ENCODE measurements at regions not wholly inside any gene's neighbourhood (a gene's known extent, or its start where the extent isn't known, plus 50 kb on each side); places are given as distances from the start of the nearest gene placed in this dataset.
"Not testable (repeated sequence)": the region's sequence is repeated elsewhere in the genome, so short reads cannot be mapped to it uniquely, and the experiment has no call there.

- ATAC-seq = no peak
- H3K36me3 Mint-ChIP-seq = no peaks in the 10 kb centered on the region
- no peak for DNase-seq (ENCODE audit: low spot score)
- H3K4me1 Mint-ChIP-seq (ENCODE audit: low read depth in 2 of 2) = no peaks in the 10 kb centered on the region
- H3K27me3 Mint-ChIP-seq = peaks cover 24 to 38% of the 10 kb centered on the region in 2 donors
- no peak overlapping the region for H3K4me3 Mint-ChIP-seq
- H3K27ac Mint-ChIP-seq = no peak overlapping the region
- H3K9me3 Mint-ChIP-seq = no peaks in the 10 kb centered on the region
Observed at GRCh38 chr1:208332774-208333126, 88.6 kb upstream of the PLXNA2 start.

GRCh38 chr1:208333676-208334075 is 89.5 kb upstream of the PLXNA2 start:
- Mint-ChIP-seq H3K4me3 (no peak overlapping the region), H3K36me3 (no peaks in the 10 kb centered on the region), H3K27me3 (peaks cover 27 to 38% of the 10 kb centered on the region in 2 donors)

GRCh38 chr1:208335371-208336136 is 91.4 kb upstream of the PLXNA2 start:
- no peak overlapping the region for H3K4me3 Mint-ChIP-seq
- no peak for ATAC-seq
- no peaks in the 10 kb centered on the region for H3K4me1 Mint-ChIP-seq (ENCODE audit: low read depth in 2 of 2)
- H3K9me3 Mint-ChIP-seq = no peaks in the 10 kb centered on the region
- no peak for DNase-seq (ENCODE audit: low spot score)
- H3K36me3 Mint-ChIP-seq = no peaks in the 10 kb centered on the region
- H3K27me3 Mint-ChIP-seq = peaks cover 22 to 45% of the 10 kb centered on the region in 2 donors
- no peak overlapping the region for H3K27ac Mint-ChIP-seq

More at GRCh38 chr1:208333676-208334075, 89.5 kb upstream of the PLXNA2 start:
- no peak overlapping the region for H3K27ac Mint-ChIP-seq
- ATAC-seq (no peak), DNase-seq (ENCODE audit: low spot score) (no peak)
- no peaks in the 10 kb centered on the region for H3K4me1 Mint-ChIP-seq (ENCODE audit: low read depth in 2 of 2)
- no peaks in the 10 kb centered on the region for H3K9me3 Mint-ChIP-seq

GRCh38 chr1:208336137-208336518 is 91.9 kb upstream of the PLXNA2 start:
- Mint-ChIP-seq H3K27ac (no peak overlapping the region), H3K4me3 (no peak overlapping the region), H3K4me1 (ENCODE audit: low read depth in 2 of 2) (no peaks in the 10 kb centered on the region), H3K9me3 (no peaks in the 10 kb centered on the region), H3K36me3 (no peaks in the 10 kb centered on the region), H3K27me3 (peaks cover 22 to 44% of the 10 kb centered on the region in 2 donors)
- no peak for DNase-seq (ENCODE audit: low spot score)
- no peak for ATAC-seq

GRCh38 chr1:208339911-208340310 is 95.7 kb upstream of the PLXNA2 start:
- no peak overlapping the region for H3K27ac Mint-ChIP-seq
- DNase-seq (ENCODE audit: low spot score) (no peak), ATAC-seq (no peak)
- H3K4me1 Mint-ChIP-seq (ENCODE audit: low read depth in 2 of 2) = no peaks in the 10 kb centered on the region
- no peak overlapping the region for H3K4me3 Mint-ChIP-seq
- H3K9me3 Mint-ChIP-seq = no peaks in the 10 kb centered on the region
- no peaks in the 10 kb centered on the region for H3K36me3 Mint-ChIP-seq
- peaks cover 24 to 45% of the 10 kb centered on the region in 2 donors for H3K27me3 Mint-ChIP-seq

- peaks cover 23 to 42% of the 10 kb centered on the region in 2 donors for H3K27me3 Mint-ChIP-seq
- ATAC-seq = no peak
- no peaks in the 10 kb centered on the region for H3K36me3 Mint-ChIP-seq
- no peak overlapping the region for H3K4me3 Mint-ChIP-seq
- H3K9me3 Mint-ChIP-seq = no peaks in the 10 kb centered on the region
- no peak overlapping the region for H3K27ac Mint-ChIP-seq
- no peak for DNase-seq (ENCODE audit: low spot score)
- no peaks in the 10 kb centered on the region for H3K4me1 Mint-ChIP-seq (ENCODE audit: low read depth in 2 of 2)
Observed at GRCh38 chr1:208343226-208343625, 99.0 kb upstream of the PLXNA2 start.

GRCh38 chr1:208344202-208344857 is 100.1 kb upstream of the PLXNA2 start:
- Mint-ChIP-seq H3K4me3 (no peak overlapping the region), H3K9me3 (no peaks in the 10 kb centered on the region), H3K27me3 (peaks cover 18 to 39% of the 10 kb centered on the region in 2 donors), H3K4me1 (ENCODE audit: low read depth in 2 of 2) (no peaks in the 10 kb centered on the region), H3K36me3 (no peaks in the 10 kb centered on the region), H3K27ac (no peak overlapping the region)
- DNase-seq (ENCODE audit: low spot score) (no peak), ATAC-seq (no peak)

GRCh38 chr1:208347191-208347590 is 103.0 kb upstream of the PLXNA2 start:
- H3K36me3 Mint-ChIP-seq = no peaks in the 10 kb centered on the region
- DNase-seq (ENCODE audit: low spot score) (no peak), ATAC-seq (no peak)
- H3K9me3 Mint-ChIP-seq = no peaks in the 10 kb centered on the region
- H3K4me3 Mint-ChIP-seq = no peak overlapping the region
- no peaks in the 10 kb centered on the region for H3K4me1 Mint-ChIP-seq (ENCODE audit: low read depth in 2 of 2)
- peaks cover 18 to 37% of the 10 kb centered on the region in 2 donors for H3K27me3 Mint-ChIP-seq
- H3K27ac Mint-ChIP-seq = no peak overlapping the region

GRCh38 chr1:208349694-208350330 is 105.6 kb upstream of the PLXNA2 start:
- DNase-seq (ENCODE audit: low spot score) (no peak), ATAC-seq (peak in 1 of 2 donors; percentile 28)
- Mint-ChIP-seq H3K27ac (no peak overlapping the region), H3K4me1 (ENCODE audit: low read depth in 2 of 2) (no peaks in the 10 kb centered on the region), H3K27me3 (peaks cover 12 to 22% of the 10 kb centered on the region in 2 donors), H3K9me3 (no peaks in the 10 kb centered on the region), H3K4me3 (no peak overlapping the region), H3K36me3 (no peaks in the 10 kb centered on the region)

GRCh38 chr1:208350815-208351214 is 106.6 kb upstream of the PLXNA2 start:
- ATAC-seq (no peak), DNase-seq (ENCODE audit: low spot score) (no peak)
- Mint-ChIP-seq H3K4me3 (no peak overlapping the region), H3K27me3 (peaks cover 12 to 25% of the 10 kb centered on the region in 2 donors), H3K27ac (no peak overlapping the region), H3K9me3 (no peaks in the 10 kb centered on the region), H3K36me3 (no peaks in the 10 kb centered on the region), H3K4me1 (ENCODE audit: low read depth in 2 of 2) (no peaks in the 10 kb centered on the region)

GRCh38 chr1:208351838-208352237 is 107.7 kb upstream of the PLXNA2 start:
- Mint-ChIP-seq H3K4me3 (no peak overlapping the region), H3K9me3 (no peaks in the 10 kb centered on the region)

GRCh38 chr1:208353797-208354196 is 109.6 kb upstream of the PLXNA2 start:
- not testable (repeated sequence) for ATAC-seq; DNase-seq (ENCODE audit: low spot score); H3K4me3 Mint-ChIP-seq; H3K27ac Mint-ChIP-seq; H3K36me3 Mint-ChIP-seq; H3K4me1 Mint-ChIP-seq (ENCODE audit: low read depth in 2 of 2); H3K9me3 Mint-ChIP-seq
- H3K27me3 Mint-ChIP-seq = peaks cover 2 to 15% of the 10 kb centered on the region in 2 donors

More at GRCh38 chr1:208351838-208352237, 107.7 kb upstream of the PLXNA2 start:
- Mint-ChIP-seq H3K27me3 (peaks cover 5 to 18% of the 10 kb centered on the region in 2 donors), H3K36me3 (no peaks in the 10 kb centered on the region), H3K4me1 (ENCODE audit: low read depth in 2 of 2) (no peaks in the 10 kb centered on the region), H3K27ac (no peak overlapping the region)
- DNase-seq (ENCODE audit: low spot score) = no peak
- ATAC-seq = no peak

GRCh38 chr1:208357644-208358507 is 113.7 kb upstream of the PLXNA2 start:
- no peak overlapping the region for H3K27ac Mint-ChIP-seq
- no peaks in the 10 kb centered on the region for H3K9me3 Mint-ChIP-seq
- H3K4me1 Mint-ChIP-seq (ENCODE audit: low read depth in 2 of 2) = no peaks in the 10 kb centered on the region
- no peak for ATAC-seq
- H3K4me3 Mint-ChIP-seq = no peak overlapping the region
- no peaks in the 10 kb centered on the region for H3K36me3 Mint-ChIP-seq
- H3K27me3 Mint-ChIP-seq = peaks cover 6 to 24% of the 10 kb centered on the region in 2 donors
- no peak for DNase-seq (ENCODE audit: low spot score)

All from natural killer cell treated with Interleukin-12 subunit alpha and Interleukin-12 subunit beta and Interleukin-15 and Interleukin-18, amount 100 ng/mL, for 72 hours (primary cell).